GM20000 (cell line): ENCODE measurements at regions not wholly inside any gene's neighbourhood (a gene's known extent, or its start where the extent isn't known, plus 50 kb on each side); places are given as distances from the start of the nearest gene placed in this dataset.

Experiments
- DNase-seq: peaks from one replicate; pipeline ENCODE4 v3.0.0; 2012; ENCODE audit warnings: low spot score
- TF ChIP-seq, protein P1 (sequence below): IDR thresholded peaks from 2 replicates; pipeline ENCODE4 v1.5.1; 2012; ENCODE audit warnings: mild to moderate bottlenecking, control low read depth; ENCODE audit errors: extremely low read depth, missing control alignments

GRCh38 chr6:168890306-168890980, 363.2 kb downstream of the THBS2 start:
- TF ChIP-seq, protein P1, sequence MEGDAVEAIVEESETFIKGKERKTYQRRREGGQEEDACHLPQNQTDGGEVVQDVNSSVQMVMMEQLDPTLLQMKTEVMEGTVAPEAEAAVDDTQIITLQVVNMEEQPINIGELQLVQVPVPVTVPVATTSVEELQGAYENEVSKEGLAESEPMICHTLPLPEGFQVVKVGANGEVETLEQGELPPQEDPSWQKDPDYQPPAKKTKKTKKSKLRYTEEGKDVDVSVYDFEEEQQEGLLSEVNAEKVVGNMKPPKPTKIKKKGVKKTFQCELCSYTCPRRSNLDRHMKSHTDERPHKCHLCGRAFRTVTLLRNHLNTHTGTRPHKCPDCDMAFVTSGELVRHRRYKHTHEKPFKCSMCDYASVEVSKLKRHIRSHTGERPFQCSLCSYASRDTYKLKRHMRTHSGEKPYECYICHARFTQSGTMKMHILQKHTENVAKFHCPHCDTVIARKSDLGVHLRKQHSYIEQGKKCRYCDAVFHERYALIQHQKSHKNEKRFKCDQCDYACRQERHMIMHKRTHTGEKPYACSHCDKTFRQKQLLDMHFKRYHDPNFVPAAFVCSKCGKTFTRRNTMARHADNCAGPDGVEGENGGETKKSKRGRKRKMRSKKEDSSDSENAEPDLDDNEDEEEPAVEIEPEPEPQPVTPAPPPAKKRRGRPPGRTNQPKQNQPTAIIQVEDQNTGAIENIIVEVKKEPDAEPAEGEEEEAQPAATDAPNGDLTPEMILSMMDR: no peak
- DNase-seq: no peak

- no peak for DNase-seq
- TF ChIP-seq, protein P1: no peak
Measured at GRCh38 chr6:168888786-168889345, 364.8 kb downstream of the THBS2 start.

DNA sequence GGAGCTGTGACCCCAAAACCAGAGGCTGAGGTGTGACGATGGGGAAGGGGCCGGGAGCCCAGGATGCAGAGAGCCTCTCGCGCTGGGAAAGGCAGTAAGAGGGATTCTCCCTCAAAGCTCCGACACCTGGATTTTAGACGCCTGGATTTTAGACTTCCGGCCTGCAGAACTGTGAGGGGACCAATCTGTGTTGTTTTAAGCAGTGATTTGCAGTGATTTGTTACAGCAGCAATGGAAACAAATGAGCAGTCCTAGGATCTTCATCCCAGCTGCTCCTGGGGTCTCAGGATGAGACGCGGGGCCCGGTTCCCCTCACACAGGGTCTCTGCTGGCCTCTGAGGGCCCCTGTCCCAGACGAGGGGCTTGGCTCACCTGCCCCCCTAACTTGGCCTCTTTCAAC, 365.5 kb downstream of the THBS2 start:
- no peak for DNase-seq
- TF ChIP-seq, protein P1: no peak

- TF ChIP-seq, protein P1: no peak
- DNase-seq: no peak
Measured at GRCh38 chr6:168887621-168888020, 366.0 kb downstream of the THBS2 start.

- TF ChIP-seq, protein P1: no peak
Measured at GRCh38 chr6:168886964-168887363, 366.7 kb downstream of the THBS2 start.

DNA sequence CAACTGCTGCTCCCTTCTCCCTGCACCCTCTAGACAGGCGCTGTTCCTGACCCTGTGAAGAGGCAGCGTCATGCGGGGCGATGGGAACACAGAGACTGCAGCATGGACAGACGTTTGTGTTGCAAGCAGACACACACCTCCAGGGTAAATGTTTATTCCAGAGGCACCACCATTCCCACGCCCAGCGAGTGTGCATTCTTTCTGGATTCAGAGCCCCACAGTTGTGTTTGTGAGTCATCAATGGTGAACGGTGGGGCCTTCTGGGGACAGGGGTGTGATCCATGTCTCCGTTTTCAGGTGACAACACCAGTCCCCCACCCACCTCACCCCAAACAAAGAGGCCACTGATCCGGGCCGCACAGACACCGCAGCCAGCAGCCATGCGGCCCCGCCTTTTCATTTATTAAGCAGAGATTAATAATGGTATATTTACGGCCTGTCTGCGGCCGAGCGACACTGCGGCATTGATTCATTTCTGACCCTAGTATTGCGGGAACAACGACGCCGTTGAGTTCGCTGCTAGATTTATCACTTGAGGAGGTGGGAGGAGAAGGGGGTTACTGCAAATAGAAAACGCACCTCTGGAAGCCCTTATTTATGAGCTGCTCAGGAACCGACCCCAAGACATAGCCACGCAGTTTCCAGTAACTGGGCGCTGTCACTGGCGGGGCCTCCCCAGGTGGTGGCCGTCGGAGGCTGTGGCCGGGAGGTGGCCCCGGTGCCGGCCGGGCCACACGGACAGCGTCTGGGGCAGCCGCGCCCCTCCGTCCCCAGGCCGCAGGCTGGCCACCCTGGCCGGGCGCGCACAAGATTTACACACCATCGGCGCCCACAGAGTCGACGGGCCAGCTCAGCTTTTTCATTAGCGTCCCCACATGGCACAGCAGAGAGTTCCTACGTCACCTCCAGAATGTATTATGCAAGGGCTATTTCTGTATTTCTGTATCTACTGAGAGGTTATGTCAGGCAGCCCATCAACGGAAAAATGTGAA, 367.6 kb downstream of the THBS2 start:
- no peak for DNase-seq
- TF ChIP-seq, protein P1: no peak

More at GRCh38 chr6:168886964-168887363, 366.7 kb downstream of the THBS2 start:
- no peak for DNase-seq

DNA sequence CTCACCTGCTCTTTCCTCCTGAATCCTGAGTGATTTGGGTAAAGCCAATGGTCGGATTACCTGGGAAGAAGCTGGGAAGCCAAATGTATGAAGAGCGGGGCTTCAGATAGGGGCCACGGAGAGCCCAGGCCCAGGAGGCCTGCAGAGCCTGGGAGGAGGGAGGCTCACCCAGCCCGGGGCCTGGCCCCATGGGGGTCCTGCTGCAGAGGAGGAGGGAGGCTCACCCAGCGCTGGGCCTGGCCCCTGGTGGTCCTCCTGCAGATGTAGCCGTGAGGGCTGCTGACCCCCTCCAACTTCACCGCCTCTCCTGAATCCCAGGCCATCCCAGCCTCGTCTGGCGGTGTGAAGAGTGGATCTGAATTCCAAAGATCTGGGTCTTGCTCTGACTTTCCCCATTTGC, 368.4 kb downstream of the THBS2 start:
- TF ChIP-seq, protein P1: no peak
- DNase-seq: no peak
